VCaP (cell line): ENCODE measurements at regions not wholly inside any gene's neighbourhood (a gene's known extent, or its start where the extent isn't known, plus 50 kb on each side); places are given as distances from the start of the nearest gene placed in this dataset.

ENCODE experiments used
- H3K27ac ChIP-seq: fragments of 450-650 bp; 2 replicates; pipeline ENCODE4 v1.5.1; 2017
- TF ChIP-seq, protein P1 (sequence below): fragments of 450-650 bp; conservative IDR thresholded peaks from 2 replicates; pipeline ENCODE4 v1.5.1; 2017; ENCODE audit warnings: mild to moderate bottlenecking, moderate library complexity

DNA sequence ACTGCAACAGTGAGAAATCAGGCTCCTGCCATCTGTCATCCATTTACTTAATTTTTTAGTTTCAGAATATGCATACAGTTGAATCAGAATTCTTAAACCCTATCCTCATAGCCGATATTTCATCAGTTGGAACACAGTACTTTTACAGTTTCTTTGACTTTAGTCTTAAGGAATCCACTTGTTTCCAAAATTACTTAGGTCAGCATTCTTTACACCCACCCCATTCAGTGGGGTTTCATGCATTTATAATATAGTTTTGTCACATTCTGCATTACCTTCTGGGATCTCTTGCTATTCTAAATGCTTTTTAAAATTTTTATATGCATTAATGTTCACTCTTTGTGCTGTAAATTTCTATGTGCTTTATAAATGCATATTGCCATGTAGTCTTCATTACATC, 400.4 kb upstream of the LRRTM4 start:
- no peak overlapping the region for H3K27ac ChIP-seq
- TF ChIP-seq, protein P1, sequence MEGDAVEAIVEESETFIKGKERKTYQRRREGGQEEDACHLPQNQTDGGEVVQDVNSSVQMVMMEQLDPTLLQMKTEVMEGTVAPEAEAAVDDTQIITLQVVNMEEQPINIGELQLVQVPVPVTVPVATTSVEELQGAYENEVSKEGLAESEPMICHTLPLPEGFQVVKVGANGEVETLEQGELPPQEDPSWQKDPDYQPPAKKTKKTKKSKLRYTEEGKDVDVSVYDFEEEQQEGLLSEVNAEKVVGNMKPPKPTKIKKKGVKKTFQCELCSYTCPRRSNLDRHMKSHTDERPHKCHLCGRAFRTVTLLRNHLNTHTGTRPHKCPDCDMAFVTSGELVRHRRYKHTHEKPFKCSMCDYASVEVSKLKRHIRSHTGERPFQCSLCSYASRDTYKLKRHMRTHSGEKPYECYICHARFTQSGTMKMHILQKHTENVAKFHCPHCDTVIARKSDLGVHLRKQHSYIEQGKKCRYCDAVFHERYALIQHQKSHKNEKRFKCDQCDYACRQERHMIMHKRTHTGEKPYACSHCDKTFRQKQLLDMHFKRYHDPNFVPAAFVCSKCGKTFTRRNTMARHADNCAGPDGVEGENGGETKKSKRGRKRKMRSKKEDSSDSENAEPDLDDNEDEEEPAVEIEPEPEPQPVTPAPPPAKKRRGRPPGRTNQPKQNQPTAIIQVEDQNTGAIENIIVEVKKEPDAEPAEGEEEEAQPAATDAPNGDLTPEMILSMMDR = no peak

DNA sequence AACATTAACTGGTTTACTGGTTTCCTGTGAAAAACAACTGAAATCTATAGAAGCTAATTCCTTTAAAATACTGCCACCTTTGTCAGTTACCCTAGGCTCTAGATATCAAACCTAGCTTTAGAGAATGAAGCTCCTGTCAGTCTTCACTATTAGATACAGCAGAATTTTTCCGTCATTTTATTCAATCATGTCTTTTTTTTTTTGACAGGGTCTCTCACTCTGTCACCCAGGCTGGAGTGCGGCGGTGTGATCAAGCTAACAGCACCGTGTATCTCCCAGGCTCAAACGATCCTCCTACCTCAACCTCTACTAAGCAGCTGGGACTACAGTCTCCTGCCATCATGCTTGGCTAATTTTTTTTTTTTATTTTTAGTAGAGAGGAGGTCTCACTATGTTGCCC, 415.2 kb upstream of the LRRTM4 start:
- no peak overlapping the region for H3K27ac ChIP-seq
- TF ChIP-seq, protein P1 = no peak

DNA sequence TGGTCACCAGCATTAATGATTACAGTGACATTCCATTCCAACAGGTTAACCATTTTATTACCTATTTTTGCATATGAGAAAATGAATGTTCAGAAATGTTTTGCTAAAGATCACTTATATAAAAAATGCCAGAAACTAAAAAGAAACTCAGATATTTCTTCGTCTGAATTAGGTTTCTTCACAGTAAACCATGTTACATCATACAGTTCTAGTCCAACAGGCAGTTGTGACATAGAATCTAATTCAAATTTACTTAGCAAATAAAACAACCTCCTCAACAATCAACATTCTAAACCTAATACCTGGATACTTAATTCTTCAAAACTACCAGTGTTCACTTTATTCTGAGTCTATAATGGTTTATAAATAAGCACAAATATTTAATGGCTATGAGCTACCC, 416.3 kb upstream of the LRRTM4 start:
- TF ChIP-seq, protein P1 = no peak
- no peak overlapping the region for H3K27ac ChIP-seq

DNA sequence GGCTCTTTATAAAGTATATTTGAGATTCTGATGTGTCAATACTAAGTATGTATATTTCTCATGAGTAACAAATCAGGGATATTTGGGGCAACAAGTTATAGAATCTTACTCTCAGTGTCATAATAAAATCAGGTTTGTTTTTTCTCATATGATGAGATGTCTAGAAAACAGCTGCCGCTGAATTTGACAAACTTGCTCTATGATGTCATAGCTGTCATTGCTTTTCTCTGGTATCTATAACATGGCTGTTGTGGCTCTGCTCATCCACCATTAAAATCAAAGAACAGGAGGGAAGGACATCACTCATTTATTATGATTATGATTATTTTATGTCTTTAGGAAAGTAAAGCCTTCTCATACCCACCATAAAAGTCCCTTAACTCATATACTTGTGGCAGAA, 417.2 kb upstream of the LRRTM4 start:
- no peak overlapping the region for H3K27ac ChIP-seq
- TF ChIP-seq, protein P1 = no peak

DNA sequence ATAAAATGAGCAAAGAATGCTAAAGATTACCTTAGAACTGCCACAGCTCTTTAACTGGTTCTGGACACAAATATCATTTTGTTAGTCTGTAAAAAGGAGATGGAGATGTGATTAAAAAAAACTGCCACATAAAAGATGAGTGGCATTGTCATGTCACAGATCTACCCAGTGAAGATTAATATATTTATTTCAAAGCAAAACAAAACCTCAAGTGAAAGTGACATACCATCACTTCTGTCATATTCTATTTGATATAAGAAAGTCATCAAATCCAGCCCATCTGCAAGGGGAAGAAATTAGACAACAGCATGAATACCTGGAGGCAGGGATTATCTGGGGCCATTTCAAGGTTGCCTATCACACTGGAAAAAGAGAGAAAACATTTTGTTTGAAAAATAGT, 417.6 kb upstream of the LRRTM4 start:
- TF ChIP-seq, protein P1 = no peak
- H3K27ac ChIP-seq = no peak overlapping the region

DNA sequence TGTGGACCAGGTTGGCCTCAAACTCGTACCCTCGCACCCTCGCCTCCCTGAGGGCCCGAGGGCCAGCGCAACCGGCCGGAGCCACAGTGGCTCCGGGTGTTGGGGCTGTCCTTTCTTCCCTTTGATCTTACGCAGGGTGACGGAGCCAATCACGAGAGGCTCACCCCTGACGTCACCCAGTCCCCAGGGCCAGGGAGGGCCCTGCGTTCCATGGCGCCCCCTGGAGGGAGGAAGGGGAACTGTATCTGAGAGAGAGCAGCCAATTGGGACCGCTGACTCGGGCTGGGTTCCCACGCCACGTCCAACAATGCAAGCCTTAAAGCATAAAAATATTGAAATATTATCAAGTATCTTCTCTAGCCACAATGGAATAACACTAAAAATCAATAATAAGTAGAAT, 432.8 kb upstream of the LRRTM4 start:
- TF ChIP-seq, protein P1 = 0 out of 2 replicates have a peak, but pooled peaks have one; percentile 10
- no peak overlapping the region for H3K27ac ChIP-seq

DNA sequence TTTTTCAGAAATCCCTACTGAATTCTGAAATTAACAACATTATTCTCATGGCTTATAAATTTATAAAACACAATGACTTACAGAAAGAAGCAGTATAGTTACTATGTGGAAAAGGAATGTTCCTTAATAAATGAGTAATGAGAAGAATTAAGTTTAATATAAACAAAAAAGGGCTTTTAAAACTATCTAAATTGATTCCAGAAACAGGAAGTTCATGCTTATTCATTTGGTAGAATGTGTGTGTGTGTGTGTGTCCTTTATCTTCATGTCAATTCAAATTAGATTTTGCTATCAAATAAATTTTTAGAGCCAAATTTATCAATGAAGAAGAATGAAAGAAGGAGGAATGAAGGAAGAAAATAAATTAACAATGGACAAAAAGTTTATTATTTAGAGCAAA, 440.8 kb upstream of the LRRTM4 start:
- no peak overlapping the region for H3K27ac ChIP-seq
- TF ChIP-seq, protein P1 = no peak
